ENCODE measurements at regions not wholly inside any gene's neighbourhood (a gene's known extent, or its start where the extent isn't known, plus 50 kb on each side); places are given as distances from the start of the nearest gene placed in this dataset.

DNA sequence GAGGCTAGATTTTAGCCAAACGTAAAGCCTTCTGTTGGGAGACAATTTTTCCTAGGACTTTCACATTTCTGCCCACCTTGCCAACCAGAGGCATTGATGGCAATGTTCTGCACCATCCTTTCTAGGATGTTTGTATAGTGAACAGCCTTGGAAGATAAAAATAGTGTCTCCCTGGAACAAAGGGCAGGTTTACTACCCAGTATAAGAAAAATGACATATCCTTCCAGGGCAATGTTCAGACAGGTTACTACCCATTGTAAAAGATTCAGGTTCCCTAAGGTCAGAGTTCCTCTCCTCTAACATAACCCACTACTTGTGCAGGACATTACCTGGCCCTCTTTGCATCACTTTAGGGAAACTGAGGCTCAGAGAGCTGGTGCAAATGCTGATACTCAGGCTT lies 248.2 kb upstream of the VEPH1 start:
- TF ChIP-seq TAF1 (IDR thresholded peaks at IDR 0.05; ENCODE audit: low read depth) (no peak), YY1 (IDR thresholded peaks at IDR 0.05; ENCODE audit: low read depth) (no peak), EGR1 (IDR thresholded peaks at IDR 0.05) (no peak), CREB1 (IDR thresholded peaks at IDR 0.05; ENCODE audit: low read depth) (no peak), CEBPB (IDR thresholded peaks at IDR 0.05) (no peak)
- TF ChIP-seq, protein P1, sequence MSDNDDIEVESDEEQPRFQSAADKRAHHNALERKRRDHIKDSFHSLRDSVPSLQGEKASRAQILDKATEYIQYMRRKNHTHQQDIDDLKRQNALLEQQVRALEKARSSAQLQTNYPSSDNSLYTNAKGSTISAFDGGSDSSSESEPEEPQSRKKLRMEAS (IDR thresholded peaks at IDR 0.05), result no peak
- TF ChIP-seq, protein P2, sequence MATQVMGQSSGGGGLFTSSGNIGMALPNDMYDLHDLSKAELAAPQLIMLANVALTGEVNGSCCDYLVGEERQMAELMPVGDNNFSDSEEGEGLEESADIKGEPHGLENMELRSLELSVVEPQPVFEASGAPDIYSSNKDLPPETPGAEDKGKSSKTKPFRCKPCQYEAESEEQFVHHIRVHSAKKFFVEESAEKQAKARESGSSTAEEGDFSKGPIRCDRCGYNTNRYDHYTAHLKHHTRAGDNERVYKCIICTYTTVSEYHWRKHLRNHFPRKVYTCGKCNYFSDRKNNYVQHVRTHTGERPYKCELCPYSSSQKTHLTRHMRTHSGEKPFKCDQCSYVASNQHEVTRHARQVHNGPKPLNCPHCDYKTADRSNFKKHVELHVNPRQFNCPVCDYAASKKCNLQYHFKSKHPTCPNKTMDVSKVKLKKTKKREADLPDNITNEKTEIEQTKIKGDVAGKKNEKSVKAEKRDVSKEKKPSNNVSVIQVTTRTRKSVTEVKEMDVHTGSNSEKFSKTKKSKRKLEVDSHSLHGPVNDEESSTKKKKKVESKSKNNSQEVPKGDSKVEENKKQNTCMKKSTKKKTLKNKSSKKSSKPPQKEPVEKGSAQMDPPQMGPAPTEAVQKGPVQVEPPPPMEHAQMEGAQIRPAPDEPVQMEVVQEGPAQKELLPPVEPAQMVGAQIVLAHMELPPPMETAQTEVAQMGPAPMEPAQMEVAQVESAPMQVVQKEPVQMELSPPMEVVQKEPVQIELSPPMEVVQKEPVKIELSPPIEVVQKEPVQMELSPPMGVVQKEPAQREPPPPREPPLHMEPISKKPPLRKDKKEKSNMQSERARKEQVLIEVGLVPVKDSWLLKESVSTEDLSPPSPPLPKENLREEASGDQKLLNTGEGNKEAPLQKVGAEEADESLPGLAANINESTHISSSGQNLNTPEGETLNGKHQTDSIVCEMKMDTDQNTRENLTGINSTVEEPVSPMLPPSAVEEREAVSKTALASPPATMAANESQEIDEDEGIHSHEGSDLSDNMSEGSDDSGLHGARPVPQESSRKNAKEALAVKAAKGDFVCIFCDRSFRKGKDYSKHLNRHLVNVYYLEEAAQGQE (IDR thresholded peaks at IDR 0.05; ENCODE audit: low read depth), result no peak
- TF ChIP-seq, protein P3, sequence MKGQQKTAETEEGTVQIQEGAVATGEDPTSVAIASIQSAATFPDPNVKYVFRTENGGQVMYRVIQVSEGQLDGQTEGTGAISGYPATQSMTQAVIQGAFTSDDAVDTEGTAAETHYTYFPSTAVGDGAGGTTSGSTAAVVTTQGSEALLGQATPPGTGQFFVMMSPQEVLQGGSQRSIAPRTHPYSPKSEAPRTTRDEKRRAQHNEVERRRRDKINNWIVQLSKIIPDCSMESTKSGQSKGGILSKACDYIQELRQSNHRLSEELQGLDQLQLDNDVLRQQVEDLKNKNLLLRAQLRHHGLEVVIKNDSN (IDR thresholded peaks at IDR 0.05), result no peak

DNA sequence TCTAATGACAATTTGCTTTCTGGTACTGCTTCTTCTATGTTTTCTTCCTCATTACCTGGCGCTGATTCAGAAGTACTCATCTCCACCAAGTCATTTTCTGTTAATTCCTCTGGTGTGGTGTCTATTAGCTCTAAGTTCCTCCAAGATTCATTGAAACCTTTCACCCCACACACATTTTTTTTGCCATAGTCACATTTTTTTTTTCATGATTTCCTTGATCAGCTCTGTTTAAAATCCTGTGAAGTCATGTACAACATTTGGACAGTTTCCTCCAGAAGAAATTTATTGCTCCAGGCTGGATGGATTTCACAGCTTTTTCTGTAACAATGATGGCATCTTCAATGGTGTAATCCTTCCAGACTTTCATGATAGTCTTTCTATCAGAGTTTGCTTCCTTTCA lies 243.2 kb upstream of the VEPH1 start:
- no peak for TF ChIP-seq FOXM1 (IDR thresholded peaks at IDR 0.05; ENCODE audit: borderline replicate concordance, low read depth)
- no peak for TF ChIP-seq CEBPB (IDR thresholded peaks at IDR 0.05)

DNA sequence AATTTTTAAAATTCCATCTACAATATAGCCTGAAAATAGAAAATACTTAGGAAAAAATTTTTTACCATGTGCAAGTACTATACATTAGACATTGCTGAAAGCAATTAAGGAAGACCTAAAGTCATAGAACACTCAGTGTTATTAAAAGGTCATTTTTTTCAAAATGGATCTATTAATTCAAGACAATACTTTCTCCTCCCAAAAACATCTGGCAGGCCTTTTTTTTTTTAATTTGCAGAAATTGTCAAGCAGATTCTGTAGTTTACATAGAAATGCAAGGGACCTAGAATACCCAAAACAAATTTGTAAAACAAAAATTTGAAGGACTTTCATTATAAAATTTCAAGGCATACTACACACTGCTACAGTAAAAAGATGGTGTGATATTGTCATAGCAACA lies 238.4 kb upstream of the VEPH1 start:
- TF ChIP-seq, protein P3 (IDR thresholded peaks at IDR 0.05), result no peak
- TF ChIP-seq, protein P2 (IDR thresholded peaks at IDR 0.05; ENCODE audit: low read depth), result no peak

DNA sequence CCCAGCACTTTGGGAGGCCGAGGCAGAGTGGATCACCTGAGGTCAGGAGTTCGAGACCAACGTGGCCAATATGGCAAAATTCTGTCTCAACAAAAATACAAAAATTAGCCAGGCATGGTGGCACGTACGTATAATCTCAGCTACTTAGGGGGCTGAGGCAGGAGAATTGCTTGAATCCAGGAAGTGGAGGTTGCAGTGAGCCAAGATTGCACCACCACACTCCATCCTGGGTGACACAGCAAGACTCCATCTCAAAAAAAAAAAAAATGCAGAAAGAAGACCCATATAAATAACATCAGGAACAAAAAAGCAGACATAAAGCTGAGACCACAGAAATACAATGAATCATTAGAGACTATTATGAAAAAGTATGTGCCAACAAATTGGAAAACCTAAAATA lies 235.2 kb upstream of the VEPH1 start:
- TF ChIP-seq TAF1 (IDR thresholded peaks at IDR 0.05; ENCODE audit: low read depth) (no peak), RAD21 (IDR thresholded peaks at IDR 0.05; ENCODE audit: low read depth) (no peak), TCF12 (IDR thresholded peaks at IDR 0.05; ENCODE audit: low read depth) (no peak), EGR1 (IDR thresholded peaks at IDR 0.05) (no peak)
- TF ChIP-seq, protein P3 (IDR thresholded peaks at IDR 0.05), result no peak

DNA sequence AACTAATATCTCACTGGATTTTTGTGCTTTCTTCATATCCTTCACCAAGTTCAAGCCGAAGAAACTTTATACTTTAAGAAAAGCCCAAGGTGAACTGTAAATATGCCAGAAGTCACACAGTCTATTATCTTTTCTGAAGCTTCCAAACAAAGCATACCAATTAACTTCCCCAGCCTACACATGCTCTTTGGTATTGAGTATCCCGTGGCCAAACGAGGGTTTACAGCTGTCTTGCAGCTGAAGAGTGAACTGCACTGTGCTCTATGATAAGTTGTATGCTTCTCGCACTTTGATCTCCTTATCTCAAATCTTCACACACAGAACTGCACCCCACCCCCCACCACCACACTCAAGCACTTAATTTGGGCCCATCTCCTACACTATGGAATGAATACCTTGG lies 215.6 kb upstream of the VEPH1 start:
- TF ChIP-seq EP300 (IDR thresholded peaks at IDR 0.05; ENCODE audit: borderline replicate concordance) (no peak), TAF1 (IDR thresholded peaks at IDR 0.05; ENCODE audit: low read depth) (no peak), TEAD4 (IDR thresholded peaks at IDR 0.05) (no peak), CREB1 (IDR thresholded peaks at IDR 0.05; ENCODE audit: low read depth) (no peak), RAD21 (IDR thresholded peaks at IDR 0.05; ENCODE audit: low read depth) (no peak), NFIC (IDR thresholded peaks at IDR 0.05) (no peak), EGR1 (IDR thresholded peaks at IDR 0.05) (no peak), FOXM1 (IDR thresholded peaks at IDR 0.05; ENCODE audit: borderline replicate concordance, low read depth) (no peak), ZBTB7A (IDR thresholded peaks at IDR 0.05; ENCODE audit: low read depth) (no peak), YY1 (IDR thresholded peaks at IDR 0.05; ENCODE audit: low read depth) (no peak), TCF12 (IDR thresholded peaks at IDR 0.05; ENCODE audit: low read depth) (no peak), CEBPB (IDR thresholded peaks at IDR 0.05) (no peak)
- TF ChIP-seq, protein P2 (IDR thresholded peaks at IDR 0.05; ENCODE audit: low read depth), result no peak
- TF ChIP-seq, protein P3 (IDR thresholded peaks at IDR 0.05), result no peak
- TF ChIP-seq, protein P1 (IDR thresholded peaks at IDR 0.05), result no peak
